Mammary epithelial cell (primary cell): ENCODE measurements at regions not wholly inside any gene's neighbourhood (a gene's known extent, or its start where the extent isn't known, plus 50 kb on each side); places are given as distances from the start of the nearest gene placed in this dataset.

Experiments used
- EZH2 ChIP-seq: IDR thresholded peaks from 2 replicates; pipeline ENCODE4 v1.6.1; 2012; ENCODE audit warnings: low read length, inconsistent platforms, borderline replicate concordance
- TF ChIP-seq, protein P1 (sequence below), 2 donors: IDR thresholded peaks in 1 of 2; conservative IDR thresholded peaks in 1 of 2; 2 replicates each; pipeline ENCODE4 v1.5.1; 2011 to 2012; ENCODE audit warnings: inconsistent platforms in 2 of 2, low read length in 2 of 2, mild to moderate bottlenecking in 2 of 2, control low read depth in 1 of 2, low read depth in 1 of 2; ENCODE audit not compliant: insufficient read depth in 1 of 2; ENCODE audit errors: extremely low read depth in 1 of 2

DNA sequence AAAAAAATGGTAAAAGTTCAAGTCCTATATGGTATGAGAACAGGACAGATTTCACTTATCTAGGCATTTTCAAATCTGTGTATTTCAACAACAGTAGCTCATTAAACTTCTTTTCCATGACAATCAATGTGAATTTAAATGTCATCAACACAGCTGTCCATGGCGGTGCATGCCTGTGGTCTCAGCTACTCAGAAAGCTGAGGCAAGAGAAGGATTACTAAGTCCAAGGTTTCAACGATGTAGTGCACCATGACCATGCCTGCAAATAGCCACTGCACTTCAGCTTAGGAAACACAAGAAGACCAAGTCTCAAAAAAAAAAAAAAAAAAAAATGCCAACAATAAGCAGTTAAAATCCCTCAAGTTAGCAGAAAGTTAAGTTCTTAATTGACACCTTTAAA lies 214.6 kb downstream of the C12orf50 start:
- TF ChIP-seq, protein P1, sequence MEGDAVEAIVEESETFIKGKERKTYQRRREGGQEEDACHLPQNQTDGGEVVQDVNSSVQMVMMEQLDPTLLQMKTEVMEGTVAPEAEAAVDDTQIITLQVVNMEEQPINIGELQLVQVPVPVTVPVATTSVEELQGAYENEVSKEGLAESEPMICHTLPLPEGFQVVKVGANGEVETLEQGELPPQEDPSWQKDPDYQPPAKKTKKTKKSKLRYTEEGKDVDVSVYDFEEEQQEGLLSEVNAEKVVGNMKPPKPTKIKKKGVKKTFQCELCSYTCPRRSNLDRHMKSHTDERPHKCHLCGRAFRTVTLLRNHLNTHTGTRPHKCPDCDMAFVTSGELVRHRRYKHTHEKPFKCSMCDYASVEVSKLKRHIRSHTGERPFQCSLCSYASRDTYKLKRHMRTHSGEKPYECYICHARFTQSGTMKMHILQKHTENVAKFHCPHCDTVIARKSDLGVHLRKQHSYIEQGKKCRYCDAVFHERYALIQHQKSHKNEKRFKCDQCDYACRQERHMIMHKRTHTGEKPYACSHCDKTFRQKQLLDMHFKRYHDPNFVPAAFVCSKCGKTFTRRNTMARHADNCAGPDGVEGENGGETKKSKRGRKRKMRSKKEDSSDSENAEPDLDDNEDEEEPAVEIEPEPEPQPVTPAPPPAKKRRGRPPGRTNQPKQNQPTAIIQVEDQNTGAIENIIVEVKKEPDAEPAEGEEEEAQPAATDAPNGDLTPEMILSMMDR (conservative IDR thresholded peaks at IDR 0.05 in 1 of 2, IDR thresholded peaks at IDR 0.05 in 1 of 2; ENCODE audit: extremely low read depth in 1 of 2, insufficient read depth in 1 of 2, low read depth in 1 of 2, low read length in 2 of 2) = no peak
- TF ChIP-seq EZH2 = no peak
